ENCODE measurements at regions not wholly inside any gene's neighbourhood (a gene's known extent, or its start where the extent isn't known, plus 50 kb on each side); places are given as distances from the start of the nearest gene placed in this dataset.

GRCh38 chr14:56422703-56423213, 156.8 kb upstream of the TMEM260 start:
- H3K4me2 ChIP-seq (ENCODE audit: insufficient read depth, low read length), result no peak overlapping the region
- peak; percentile 85 for TF ChIP-seq CTCF (IDR thresholded peaks at IDR 0.05; ENCODE audit: extremely low read depth, low read depth, low read length)
- no peaks in the 10 kb centered on the region for H4K20me1 ChIP-seq (ENCODE audit: insufficient read depth, low read length)
- peaks cover 15% of the 10 kb centered on the region for H3K4me1 ChIP-seq (ENCODE audit: insufficient read depth, low read length)
- H3K27ac ChIP-seq (ENCODE audit: low read depth, low read length), result no peak overlapping the region
- H3K79me2 ChIP-seq (ENCODE audit: insufficient read depth, low read length), result no peaks in the 10 kb centered on the region
- peak; percentile 86 for DNase-seq (ENCODE audit: insufficient read length, low spot score, missing footprints)
- H3K9me3 ChIP-seq (ENCODE audit: low read depth, low read length), result no peaks in the 10 kb centered on the region
- peaks cover 17% of the 10 kb centered on the region for H3K27me3 ChIP-seq (ENCODE audit: insufficient read depth, low read length)
- no peaks in the 10 kb centered on the region for H3K36me3 ChIP-seq (ENCODE audit: insufficient read depth, low read length)
- H2AFZ ChIP-seq (ENCODE audit: low read length), result no peak overlapping the region
- no peak overlapping the region for H3K4me3 ChIP-seq (ENCODE audit: insufficient read depth, low read length)

GRCh38 chr14:56423544-56423943, 156.1 kb upstream of the TMEM260 start:
- Histone ChIP-seq H3K79me2 (ENCODE audit: insufficient read depth, low read length) (no peaks in the 10 kb centered on the region), H3K27me3 (ENCODE audit: insufficient read depth, low read length) (peaks cover 19% of the 10 kb centered on the region), H4K20me1 (ENCODE audit: insufficient read depth, low read length) (no peaks in the 10 kb centered on the region), H3K36me3 (ENCODE audit: insufficient read depth, low read length) (no peaks in the 10 kb centered on the region), H3K4me2 (ENCODE audit: insufficient read depth, low read length) (peak overlapping the region; percentile 32), H3K9me3 (ENCODE audit: low read depth, low read length) (no peaks in the 10 kb centered on the region), H2AFZ (ENCODE audit: low read length) (no peak overlapping the region), H3K4me1 (ENCODE audit: insufficient read depth, low read length) (peaks cover 15% of the 10 kb centered on the region), H3K4me3 (ENCODE audit: insufficient read depth, low read length) (peak overlapping the region; percentile 5), H3K27ac (ENCODE audit: low read depth, low read length) (no peak overlapping the region)
- DNase-seq (ENCODE audit: insufficient read length, low spot score, missing footprints), result peak; percentile 58
- no peak for TF ChIP-seq CTCF (IDR thresholded peaks at IDR 0.05; ENCODE audit: extremely low read depth, low read depth, low read length)

- Histone ChIP-seq H3K4me3 (ENCODE audit: insufficient read depth, low read length) (no peak overlapping the region), H3K4me1 (ENCODE audit: insufficient read depth, low read length) (no peaks in the 10 kb centered on the region), H3K79me2 (ENCODE audit: insufficient read depth, low read length) (no peaks in the 10 kb centered on the region), H3K36me3 (ENCODE audit: insufficient read depth, low read length) (no peaks in the 10 kb centered on the region), H3K27me3 (ENCODE audit: insufficient read depth, low read length) (peaks cover 31% of the 10 kb centered on the region), H2AFZ (ENCODE audit: low read length) (no peak overlapping the region), H3K9me3 (ENCODE audit: low read depth, low read length) (no peaks in the 10 kb centered on the region), H4K20me1 (ENCODE audit: insufficient read depth, low read length) (no peaks in the 10 kb centered on the region), H3K4me2 (ENCODE audit: insufficient read depth, low read length) (no peak overlapping the region), H3K27ac (ENCODE audit: low read depth, low read length) (no peak overlapping the region)
- TF ChIP-seq CTCF (IDR thresholded peaks at IDR 0.05; ENCODE audit: extremely low read depth, low read depth, low read length), result no peak
- no peak for DNase-seq (ENCODE audit: insufficient read length, low spot score, missing footprints)
Measured at GRCh38 chr14:56431013-56431412, 148.6 kb upstream of the TMEM260 start.

GRCh38 chr14:56449670-56450213, 129.9 kb upstream of the TMEM260 start:
- Histone ChIP-seq H4K20me1 (ENCODE audit: insufficient read depth, low read length) (no peaks in the 10 kb centered on the region), H3K9me3 (ENCODE audit: low read depth, low read length) (no peaks in the 10 kb centered on the region), H3K4me2 (ENCODE audit: insufficient read depth, low read length) (no peak overlapping the region), H3K27ac (ENCODE audit: low read depth, low read length) (no peak overlapping the region), H3K4me1 (ENCODE audit: insufficient read depth, low read length) (no peaks in the 10 kb centered on the region), H3K4me3 (ENCODE audit: insufficient read depth, low read length) (no peak overlapping the region), H2AFZ (ENCODE audit: low read length) (no peak overlapping the region), H3K79me2 (ENCODE audit: insufficient read depth, low read length) (no peaks in the 10 kb centered on the region), H3K27me3 (ENCODE audit: insufficient read depth, low read length) (no peaks in the 10 kb centered on the region), H3K36me3 (ENCODE audit: insufficient read depth, low read length) (no peaks in the 10 kb centered on the region)
- TF ChIP-seq CTCF (IDR thresholded peaks at IDR 0.05; ENCODE audit: extremely low read depth, low read depth, low read length), result no peak
- no peak for DNase-seq (ENCODE audit: insufficient read length, low spot score, missing footprints)
